ENCODE measurements at regions not wholly inside any gene's neighbourhood (a gene's known extent, or its start where the extent isn't known, plus 50 kb on each side); places are given as distances from the start of the nearest gene placed in this dataset.

DNA sequence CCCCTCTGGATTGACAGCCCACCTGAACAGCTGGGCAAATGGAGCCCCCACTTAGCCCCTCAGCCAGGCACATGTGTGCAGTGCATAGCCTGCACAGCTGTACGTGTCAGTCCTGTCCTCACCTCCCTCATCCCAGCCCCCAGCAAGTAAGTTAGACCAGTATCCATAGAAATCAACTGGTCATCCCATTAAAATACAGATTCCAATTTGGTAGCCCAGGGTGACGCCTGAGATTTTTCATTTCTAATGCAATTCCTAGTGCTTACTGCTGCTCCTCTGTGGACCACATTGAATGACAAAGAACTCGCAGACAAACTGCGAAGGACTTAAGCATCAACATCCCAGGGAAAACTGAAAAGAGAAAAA, 99.0 kb upstream of the GJB5 start:
- no peak for DNase-seq (ENCODE audit: insufficient read length, low spot score)
- no peak for FAIRE-seq
- TF ChIP-seq, protein P1, sequence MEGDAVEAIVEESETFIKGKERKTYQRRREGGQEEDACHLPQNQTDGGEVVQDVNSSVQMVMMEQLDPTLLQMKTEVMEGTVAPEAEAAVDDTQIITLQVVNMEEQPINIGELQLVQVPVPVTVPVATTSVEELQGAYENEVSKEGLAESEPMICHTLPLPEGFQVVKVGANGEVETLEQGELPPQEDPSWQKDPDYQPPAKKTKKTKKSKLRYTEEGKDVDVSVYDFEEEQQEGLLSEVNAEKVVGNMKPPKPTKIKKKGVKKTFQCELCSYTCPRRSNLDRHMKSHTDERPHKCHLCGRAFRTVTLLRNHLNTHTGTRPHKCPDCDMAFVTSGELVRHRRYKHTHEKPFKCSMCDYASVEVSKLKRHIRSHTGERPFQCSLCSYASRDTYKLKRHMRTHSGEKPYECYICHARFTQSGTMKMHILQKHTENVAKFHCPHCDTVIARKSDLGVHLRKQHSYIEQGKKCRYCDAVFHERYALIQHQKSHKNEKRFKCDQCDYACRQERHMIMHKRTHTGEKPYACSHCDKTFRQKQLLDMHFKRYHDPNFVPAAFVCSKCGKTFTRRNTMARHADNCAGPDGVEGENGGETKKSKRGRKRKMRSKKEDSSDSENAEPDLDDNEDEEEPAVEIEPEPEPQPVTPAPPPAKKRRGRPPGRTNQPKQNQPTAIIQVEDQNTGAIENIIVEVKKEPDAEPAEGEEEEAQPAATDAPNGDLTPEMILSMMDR (IDR thresholded peaks at IDR 0.05; ENCODE audit: insufficient read depth, missing control alignments): no peak

DNA sequence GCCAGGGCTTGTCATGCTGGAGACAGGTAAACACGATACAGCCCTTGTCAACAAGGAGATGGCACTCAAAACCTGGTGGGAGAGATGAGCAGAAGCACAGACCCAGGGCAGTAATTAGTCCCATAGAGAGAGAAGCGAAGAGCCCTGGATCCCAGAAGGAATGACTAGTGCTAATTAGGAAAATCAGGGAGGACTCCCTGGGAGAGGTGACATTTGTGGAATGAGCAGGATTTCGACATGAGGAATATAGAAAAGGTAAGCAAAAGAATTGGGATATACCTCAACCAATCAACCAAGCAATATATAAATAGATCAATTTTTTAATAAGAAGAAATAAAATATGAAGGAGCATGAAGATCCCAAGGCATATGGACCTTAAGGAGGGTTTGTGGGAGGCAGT, 98.5 kb upstream of the GJB5 start:
- DNase-seq (ENCODE audit: insufficient read length, low spot score) (no peak), FAIRE-seq (no peak)
- TF ChIP-seq, protein P1 (IDR thresholded peaks at IDR 0.05; ENCODE audit: insufficient read depth, missing control alignments): no peak

DNA sequence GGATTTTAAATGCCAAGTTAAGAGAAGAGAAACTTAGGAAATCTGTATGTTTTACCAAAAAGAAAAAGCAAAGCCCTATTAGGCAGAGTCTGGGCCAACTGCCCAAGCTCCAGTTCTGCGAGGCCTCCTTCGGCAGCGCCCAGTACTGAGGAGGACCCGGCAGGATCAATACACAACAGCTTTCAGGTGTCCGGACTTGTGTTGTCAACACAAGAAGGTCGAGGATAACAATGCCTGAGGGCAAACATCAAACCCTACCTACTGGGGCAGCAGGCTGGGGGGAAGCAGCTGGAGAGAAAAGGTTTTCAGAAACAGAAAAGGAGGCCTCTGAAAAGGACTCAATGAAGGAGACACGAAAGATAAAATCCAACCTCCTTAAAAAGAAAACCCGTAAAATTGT, 98.1 kb upstream of the GJB5 start:
- TF ChIP-seq, protein P1 (IDR thresholded peaks at IDR 0.05; ENCODE audit: insufficient read depth, missing control alignments): no peak
- no peak for FAIRE-seq
- no peak for DNase-seq (ENCODE audit: insufficient read length, low spot score)

DNA sequence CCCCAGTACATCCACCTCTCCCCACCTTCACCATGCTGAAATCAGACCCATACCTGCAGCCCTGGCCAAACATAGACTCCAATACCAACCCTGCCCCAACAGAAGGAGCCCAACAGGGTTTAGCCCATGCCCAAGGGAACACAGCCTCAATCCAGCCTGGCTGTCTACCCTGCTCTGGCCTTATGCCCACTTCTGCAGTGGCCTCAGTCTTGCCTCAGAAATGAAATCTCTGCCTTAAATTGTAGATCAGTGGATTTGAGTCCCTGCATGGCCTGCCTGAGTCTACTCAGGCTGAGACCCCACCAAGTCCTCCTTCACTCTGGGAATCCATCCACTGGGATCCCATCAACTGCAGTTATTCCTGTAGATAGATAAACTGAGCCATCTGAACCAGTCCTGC, 97.6 kb upstream of the GJB5 start:
- FAIRE-seq (no peak), DNase-seq (ENCODE audit: insufficient read length, low spot score) (no peak)
- TF ChIP-seq, protein P1 (IDR thresholded peaks at IDR 0.05; ENCODE audit: insufficient read depth, missing control alignments): no peak

DNA sequence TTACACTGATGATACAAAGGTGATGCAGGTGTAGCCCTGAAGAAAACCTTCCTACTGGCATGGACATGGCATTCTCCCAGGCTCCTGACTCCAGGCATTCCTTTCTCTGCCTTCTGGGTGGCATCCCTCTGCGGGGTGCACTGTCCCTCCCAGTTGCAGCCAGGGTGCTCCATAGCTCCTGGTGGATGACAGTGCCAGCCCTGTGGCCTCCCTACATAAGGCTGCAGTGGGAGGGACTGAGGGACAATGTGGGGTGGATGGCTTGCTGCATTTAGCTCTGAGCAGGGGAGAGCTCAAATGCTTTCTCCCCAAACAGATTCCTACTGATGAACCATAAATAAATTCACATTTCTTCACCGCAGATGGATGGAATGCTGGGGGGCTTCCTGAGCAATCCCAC, 97.0 kb upstream of the GJB5 start:
- DNase-seq (ENCODE audit: insufficient read length, low spot score) (no peak), FAIRE-seq (no peak)
- TF ChIP-seq, protein P1 (IDR thresholded peaks at IDR 0.05; ENCODE audit: insufficient read depth, missing control alignments): no peak

DNA sequence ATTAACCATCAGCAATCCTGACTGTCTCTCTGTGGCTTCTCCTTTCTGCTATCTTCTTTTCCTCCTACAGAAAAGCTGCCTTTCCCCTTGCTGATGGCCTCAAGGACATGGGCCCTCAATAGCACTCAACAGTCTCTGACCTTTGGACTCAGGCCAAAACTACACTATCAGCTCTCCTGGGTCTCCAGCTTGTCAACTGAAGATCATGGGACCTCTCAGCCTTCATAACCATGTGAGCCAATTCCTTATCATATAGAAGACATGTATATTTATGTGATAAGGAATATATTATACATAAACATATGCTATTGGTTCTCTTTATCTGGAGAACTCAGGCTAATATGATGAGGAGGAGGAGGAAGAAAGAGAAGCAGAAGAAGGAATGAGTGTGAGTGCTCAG, 91.8 kb upstream of the GJB5 start:
- TF ChIP-seq, protein P1 (IDR thresholded peaks at IDR 0.05; ENCODE audit: insufficient read depth, missing control alignments): no peak
- DNase-seq (ENCODE audit: insufficient read length, low spot score): no peak
- FAIRE-seq: no peak

DNA sequence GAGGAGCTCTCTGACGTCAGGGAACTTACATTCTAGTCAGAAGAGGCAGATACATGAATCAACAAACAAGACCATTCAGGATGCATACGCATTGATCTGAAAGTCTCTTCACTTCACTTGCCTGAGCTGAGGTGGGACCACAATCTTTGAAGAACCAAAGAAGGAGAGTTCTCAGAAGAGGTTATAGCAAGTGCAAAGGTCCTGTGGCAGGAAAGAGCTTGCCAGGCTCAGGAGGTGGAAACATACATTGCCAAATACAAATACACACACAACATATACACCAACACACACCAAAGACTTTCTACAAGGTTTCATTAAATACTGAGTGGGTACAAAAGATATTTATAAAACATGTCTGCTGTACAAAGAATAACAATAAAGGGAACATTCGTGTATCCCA, 86.8 kb upstream of the GJB5 start:
- DNase-seq (ENCODE audit: insufficient read length, low spot score): no peak
- TF ChIP-seq, protein P1 (IDR thresholded peaks at IDR 0.05; ENCODE audit: insufficient read depth, missing control alignments): no peak
- no peak for FAIRE-seq
